Central memory CD8-positive, alpha-beta T cell (primary cell): ENCODE measurements at regions not wholly inside any gene's neighbourhood (a gene's known extent, or its start where the extent isn't known, plus 50 kb on each side); places are given as distances from the start of the nearest gene placed in this dataset.

Experiments
- ATAC-seq: fragments of 150-1000 bp; cut with Tn5 transposase; replicated peaks from 2 replicates; pipeline ENCODE4 v1.10.0; 2022; ENCODE audit warnings: mild to moderate bottlenecking, moderate FRiP score, moderate number of reproducible peaks; ENCODE audit not compliant: poor library complexity, severe bottlenecking; ENCODE audit errors: extremely low read depth
- DNase-seq, 2 donors: peaks; one replicate each; pipeline ENCODE4 v3.0.0; 2021; ENCODE audit warnings: low spot score in 2 of 2
- H3K27ac Mint-ChIP-seq: one replicate; pipeline ENCODE4 v1.8.0; 2022; ENCODE audit warnings: low read depth, mild to moderate bottlenecking, moderate library complexity, mixed read lengths
- H3K27me3 Mint-ChIP-seq: one replicate; pipeline ENCODE4 v1.8.0; 2022; ENCODE audit warnings: mixed read lengths
- H3K36me3 Mint-ChIP-seq: one replicate; pipeline ENCODE4 v1.8.0; 2022; ENCODE audit warnings: mild to moderate bottlenecking, moderate library complexity, mixed read lengths; ENCODE audit not compliant: insufficient read depth
- H3K4me1 Mint-ChIP-seq: one replicate; pipeline ENCODE4 v1.8.0; 2022; ENCODE audit warnings: mixed read lengths
- H3K4me3 Mint-ChIP-seq: one replicate; pipeline ENCODE4 v1.8.0; 2022; ENCODE audit warnings: mild to moderate bottlenecking, moderate library complexity, mixed read lengths
- H3K9me3 Mint-ChIP-seq: one replicate; pipeline ENCODE4 v1.8.0; 2022; ENCODE audit warnings: mixed read lengths

GRCh38 chr6:19004176-19004575 is 617.0 kb downstream of the RNF144B start:
- Mint-ChIP-seq H3K9me3 (peaks cover 10% of the 10 kb centered on the region), H3K27me3 (no peaks in the 10 kb centered on the region), H3K27ac (no peak overlapping the region), H3K36me3 (no peaks in the 10 kb centered on the region), H3K4me3 (no peak overlapping the region), H3K4me1 (no peaks in the 10 kb centered on the region)
- DNase-seq (no peak), ATAC-seq (no peak)

- H3K27ac Mint-ChIP-seq, result no peak overlapping the region
- H3K9me3 Mint-ChIP-seq, result peaks cover 6% of the 10 kb centered on the region
- no peaks in the 10 kb centered on the region for H3K27me3 Mint-ChIP-seq
- ATAC-seq, result no peak
- no peaks in the 10 kb centered on the region for H3K4me1 Mint-ChIP-seq
- no peak overlapping the region for H3K4me3 Mint-ChIP-seq
- H3K36me3 Mint-ChIP-seq, result no peaks in the 10 kb centered on the region
- DNase-seq, result no peak
Observed at GRCh38 chr6:19009769-19010168, 622.6 kb downstream of the RNF144B start.

GRCh38 chr6:19013026-19013705 is 626.0 kb downstream of the RNF144B start:
- Mint-ChIP-seq H3K36me3 (no peaks in the 10 kb centered on the region), H3K27ac (no peak overlapping the region), H3K4me1 (no peaks in the 10 kb centered on the region), H3K27me3 (no peaks in the 10 kb centered on the region), H3K4me3 (no peak overlapping the region), H3K9me3 (peaks cover 14% of the 10 kb centered on the region)
- ATAC-seq (no peak), DNase-seq (no peak)

- Mint-ChIP-seq H3K4me1 (no peaks in the 10 kb centered on the region), H3K36me3 (no peaks in the 10 kb centered on the region), H3K4me3 (no peak overlapping the region), H3K9me3 (peaks cover 10% of the 10 kb centered on the region), H3K27me3 (no peaks in the 10 kb centered on the region), H3K27ac (no peak overlapping the region)
- no peak for DNase-seq
- no peak for ATAC-seq
Observed at GRCh38 chr6:19024737-19025136, 637.6 kb downstream of the RNF144B start.

DNA sequence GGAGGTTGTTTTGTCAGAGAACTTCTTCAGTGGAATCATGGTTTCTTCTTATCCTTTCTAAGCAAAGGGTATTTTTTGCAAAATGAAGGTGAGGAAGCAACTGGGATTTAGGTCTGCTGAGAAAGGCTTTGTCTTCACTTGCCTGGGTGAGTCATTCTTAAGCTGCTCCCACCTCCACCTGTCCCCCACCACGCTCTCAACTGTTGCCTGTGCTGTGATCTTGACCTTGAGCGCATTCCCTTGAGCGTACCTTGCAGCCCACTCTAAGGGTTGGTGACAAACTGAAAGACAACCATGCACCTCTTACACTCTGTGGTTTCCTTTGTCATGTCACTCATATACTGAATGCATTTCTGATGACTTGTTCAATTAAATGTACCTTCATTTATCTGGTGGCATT is 641.1 kb downstream of the RNF144B start:
- ATAC-seq, result no peak

DNA sequence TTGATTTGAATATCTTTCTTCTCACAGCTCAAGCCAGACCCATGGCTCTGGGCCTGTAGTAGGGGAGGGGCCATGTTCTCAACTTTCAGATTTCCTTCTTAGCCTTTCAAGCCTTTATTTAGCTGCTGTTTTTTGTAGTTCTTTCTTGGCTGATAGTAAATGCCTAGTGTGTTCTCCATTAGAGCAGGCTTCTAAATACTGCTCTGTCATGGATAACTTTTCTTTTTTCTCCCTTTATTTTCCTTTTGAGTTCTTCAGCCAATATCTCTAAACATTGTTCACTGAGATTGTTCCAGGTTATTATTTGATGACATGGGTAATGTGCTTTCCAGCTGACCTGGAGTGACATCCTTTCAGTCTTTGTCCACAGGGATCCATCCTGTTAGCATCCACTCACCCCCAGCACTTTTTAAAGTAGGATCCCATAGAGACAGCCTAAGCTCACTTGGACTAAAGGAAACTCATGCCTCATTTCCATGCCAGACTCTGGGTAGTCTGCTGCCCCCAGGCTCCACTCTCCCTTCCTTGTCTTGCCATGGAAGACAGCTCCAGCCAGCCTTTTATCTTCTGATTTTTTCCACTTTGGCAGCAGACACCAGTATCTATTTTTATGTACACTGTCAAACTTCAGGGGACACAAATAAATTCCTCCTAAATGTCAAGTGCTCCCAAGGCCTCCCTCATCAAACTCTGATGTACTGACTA is 645.6 kb downstream of the RNF144B start:
- Mint-ChIP-seq H3K4me3 (no peak overlapping the region), H3K4me1 (no peaks in the 10 kb centered on the region), H3K9me3 (peaks cover 8% of the 10 kb centered on the region), H3K27me3 (no peaks in the 10 kb centered on the region), H3K36me3 (no peaks in the 10 kb centered on the region), H3K27ac (no peak overlapping the region)
- ATAC-seq (no peak), DNase-seq (no peak)

More for the DNA sequence above, 641.1 kb downstream of the RNF144B start:
- Mint-ChIP-seq H3K36me3 (no peaks in the 10 kb centered on the region), H3K9me3 (peaks cover 13% of the 10 kb centered on the region), H3K27ac (no peak overlapping the region), H3K4me3 (no peak overlapping the region), H3K27me3 (no peaks in the 10 kb centered on the region), H3K4me1 (no peaks in the 10 kb centered on the region)
- no peak for DNase-seq

DNA sequence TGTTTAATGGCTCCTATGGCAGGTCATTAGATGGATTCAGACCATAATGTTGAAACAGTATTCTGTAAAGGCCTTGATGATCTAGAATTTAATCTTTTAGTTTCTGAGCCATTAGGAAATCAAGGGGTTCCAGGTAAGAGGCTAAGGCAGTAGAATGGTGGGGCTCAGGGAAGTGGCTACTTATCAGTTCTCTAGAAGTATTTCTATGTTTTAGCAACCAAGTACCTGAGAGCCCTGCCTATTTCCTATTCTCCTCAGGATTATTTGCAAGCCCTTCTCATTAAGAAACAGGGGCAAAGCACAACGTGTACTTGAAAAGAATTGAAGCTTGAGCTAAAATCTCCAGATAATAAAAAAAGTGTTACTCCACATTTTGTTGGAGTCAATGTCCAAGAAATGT is 646.5 kb downstream of the RNF144B start:
- H3K4me1 Mint-ChIP-seq, result no peaks in the 10 kb centered on the region
- DNase-seq, result no peak
- no peaks in the 10 kb centered on the region for H3K27me3 Mint-ChIP-seq
- no peak overlapping the region for H3K27ac Mint-ChIP-seq
- no peaks in the 10 kb centered on the region for H3K36me3 Mint-ChIP-seq
- H3K4me3 Mint-ChIP-seq, result no peak overlapping the region
- ATAC-seq, result no peak
- peaks cover 8% of the 10 kb centered on the region for H3K9me3 Mint-ChIP-seq

DNA sequence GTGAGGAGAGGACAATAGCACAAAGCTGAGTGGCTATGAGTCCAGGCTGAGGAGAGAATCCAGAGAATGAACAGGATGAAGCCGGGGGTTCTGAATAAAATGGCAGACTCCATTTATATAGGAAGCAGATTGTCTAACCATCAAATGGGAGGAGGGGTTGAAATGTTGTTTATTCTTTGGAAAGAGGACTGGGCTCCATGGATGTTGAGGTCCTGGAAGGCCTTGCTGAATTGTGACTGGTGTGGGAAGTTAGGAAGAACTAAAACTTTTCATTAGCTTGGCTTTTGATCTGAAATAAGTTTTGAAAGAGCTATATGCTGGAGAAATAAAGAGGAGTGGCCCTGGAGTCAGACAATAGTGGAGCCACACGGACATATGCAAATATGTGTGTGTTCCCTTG is 647.8 kb downstream of the RNF144B start:
- H3K27me3 Mint-ChIP-seq, result no peaks in the 10 kb centered on the region
- peaks cover 8% of the 10 kb centered on the region for H3K9me3 Mint-ChIP-seq
- no peaks in the 10 kb centered on the region for H3K4me1 Mint-ChIP-seq
- H3K27ac Mint-ChIP-seq, result no peak overlapping the region
- DNase-seq, result no peak
- no peaks in the 10 kb centered on the region for H3K36me3 Mint-ChIP-seq
- no peak overlapping the region for H3K4me3 Mint-ChIP-seq
- no peak for ATAC-seq

- H3K36me3 Mint-ChIP-seq, result no peaks in the 10 kb centered on the region
- no peaks in the 10 kb centered on the region for H3K27me3 Mint-ChIP-seq
- H3K4me1 Mint-ChIP-seq, result no peaks in the 10 kb centered on the region
- no peak overlapping the region for H3K4me3 Mint-ChIP-seq
- no peak for DNase-seq
- no peak for ATAC-seq
- no peak overlapping the region for H3K27ac Mint-ChIP-seq
- H3K9me3 Mint-ChIP-seq, result peaks cover 8% of the 10 kb centered on the region
Observed at GRCh38 chr6:19035461-19036195, 648.5 kb downstream of the RNF144B start.

DNA sequence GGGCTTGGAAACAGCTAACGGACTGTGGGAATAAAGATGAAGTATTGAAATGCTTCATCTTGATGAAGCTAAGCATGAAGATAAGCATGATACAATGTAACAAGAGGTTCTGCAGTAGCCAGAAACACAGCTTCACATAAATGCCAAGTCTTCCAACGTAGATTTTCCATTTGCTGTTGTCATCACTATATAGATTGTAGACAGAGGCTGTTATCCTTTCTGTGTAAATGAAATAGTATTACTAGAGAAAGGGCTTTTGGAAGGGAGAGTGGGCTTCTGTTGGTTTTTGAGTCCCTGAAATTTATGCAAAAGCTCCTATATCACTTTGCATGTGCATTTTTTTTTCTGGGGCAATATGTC is 649.0 kb downstream of the RNF144B start:
- H3K4me1 Mint-ChIP-seq, result no peaks in the 10 kb centered on the region
- DNase-seq (no peak), ATAC-seq (no peak)
- no peak overlapping the region for H3K4me3 Mint-ChIP-seq
- H3K27me3 Mint-ChIP-seq, result no peaks in the 10 kb centered on the region
- no peak overlapping the region for H3K27ac Mint-ChIP-seq
- H3K9me3 Mint-ChIP-seq, result peaks cover 8% of the 10 kb centered on the region
- H3K36me3 Mint-ChIP-seq, result no peaks in the 10 kb centered on the region

DNA sequence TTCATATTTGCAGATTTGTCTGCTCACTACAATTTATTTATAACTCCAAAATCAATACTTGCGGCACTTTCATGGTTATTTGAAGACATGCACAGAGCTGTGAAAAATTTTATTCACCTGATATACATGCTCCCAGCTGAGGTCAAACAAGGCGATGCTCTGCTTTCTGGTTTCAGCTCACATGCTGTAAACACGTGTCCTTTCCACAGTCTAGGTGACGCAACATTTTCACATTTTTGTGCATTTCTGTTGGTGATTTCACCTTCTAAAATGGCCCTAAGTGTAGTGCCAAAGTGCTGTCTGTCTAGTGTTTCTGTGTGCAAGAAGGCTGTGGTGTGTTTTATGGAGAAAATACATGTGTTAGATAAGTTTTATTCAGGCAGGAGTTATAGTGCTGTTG is 650.5 kb downstream of the RNF144B start:
- ATAC-seq, result no peak
- H3K9me3 Mint-ChIP-seq, result peaks cover 8% of the 10 kb centered on the region
- no peaks in the 10 kb centered on the region for H3K27me3 Mint-ChIP-seq
- H3K4me3 Mint-ChIP-seq, result no peak overlapping the region
- H3K36me3 Mint-ChIP-seq, result no peaks in the 10 kb centered on the region
- H3K27ac Mint-ChIP-seq, result no peak overlapping the region
- H3K4me1 Mint-ChIP-seq, result no peaks in the 10 kb centered on the region
- DNase-seq, result no peak

DNA sequence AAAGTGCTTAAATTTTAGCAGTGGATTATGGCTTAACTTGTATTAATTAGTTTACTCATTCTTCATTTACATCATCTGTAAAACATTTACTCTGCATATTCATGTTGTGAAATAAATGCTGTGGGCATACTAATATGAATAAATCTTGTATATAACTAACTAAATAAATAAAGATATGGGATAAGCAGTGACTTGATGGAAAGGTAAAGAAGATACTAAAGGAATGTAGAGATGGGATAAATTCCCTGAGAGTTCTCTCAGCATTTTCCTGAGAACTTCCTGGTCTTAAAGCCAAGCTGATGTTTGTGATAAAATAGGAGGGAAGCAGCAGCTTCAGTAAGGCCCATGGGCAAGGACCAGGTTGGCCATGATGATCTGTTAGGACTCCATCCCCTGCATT is 652.1 kb downstream of the RNF144B start:
- Mint-ChIP-seq H3K36me3 (no peaks in the 10 kb centered on the region), H3K4me3 (no peak overlapping the region), H3K4me1 (no peaks in the 10 kb centered on the region), H3K27me3 (no peaks in the 10 kb centered on the region), H3K9me3 (peaks cover 4% of the 10 kb centered on the region), H3K27ac (no peak overlapping the region)
- ATAC-seq, result no peak
- no peak for DNase-seq

- Mint-ChIP-seq H3K36me3 (no peaks in the 10 kb centered on the region), H3K4me3 (no peak overlapping the region), H3K9me3 (peaks cover 4% of the 10 kb centered on the region), H3K27ac (no peak overlapping the region), H3K27me3 (no peaks in the 10 kb centered on the region), H3K4me1 (no peaks in the 10 kb centered on the region)
- DNase-seq (no peak), ATAC-seq (no peak)
Observed at GRCh38 chr6:19041906-19042305, 654.8 kb downstream of the RNF144B start.
